IMR-90 (cell line): ENCODE measurements at regions not wholly inside any gene's neighbourhood (a gene's known extent, or its start where the extent isn't known, plus 50 kb on each side); places are given as distances from the start of the nearest gene placed in this dataset.

Experiments used
- ATAC-seq: fragments of 200-7000 bp; cut with Tn5 transposase; 2 replicates; pipeline ENCODE4 v1.9.1; 2020; ENCODE audit warnings: low read depth, mild to moderate bottlenecking, moderate library complexity
- BruUV-seq: library from RNA; stranded (reverse); fragments of 400-500 nt; replicated peaks from 2 replicates; lab custom pipeline; 2021; lab: Mats Ljungman, UMichigan
- CTCF ChIA-PET: fragments of 300-600 bp; formaldehyde crosslinking; extraction: SDS; loops from one replicate; lab custom pipeline; 2021; ENCODE audit warnings: antibody characterized with exemption; lab: Yijun Ruan, JAX
- POLR2A ChIA-PET: fragments of 300-600 bp; sonication (Branson Sonifier 250); formaldehyde crosslinking; loops from one replicate; lab custom pipeline; 2022; ENCODE audit warnings: antibody characterized with exemption; ENCODE audit not compliant: unreplicated experiment; lab: Charles Lee
- DNase-seq: peaks from one replicate; pipeline ENCODE4 v3.0.0; 2013
- H2AFZ ChIP-seq: replicated peaks from 2 replicates; pipeline ENCODE3; 2013; ENCODE audit warnings: low read length, mild to moderate bottlenecking; ENCODE audit not compliant: poor library complexity
- H2AK5ac ChIP-seq: 2 replicates; pipeline ENCODE4 v1.6.1; 2013; ENCODE audit warnings: low read depth, low read length, inconsistent platforms
- H2AK9ac ChIP-seq: replicated peaks from 2 replicates; pipeline ENCODE3; 2013; ENCODE audit warnings: mild to moderate bottlenecking, low read depth, low read length, moderate library complexity; ENCODE audit not compliant: poor library complexity
- H2BK120ac ChIP-seq: 2 replicates; pipeline ENCODE4 v1.6.1; 2013; ENCODE audit warnings: low read depth, low read length, inconsistent platforms
- H2BK15ac ChIP-seq: 3 replicates; pipeline ENCODE4 v1.6.1; 2013; ENCODE audit warnings: low read depth, low read length, inconsistent platforms
- H2BK20ac ChIP-seq: 2 replicates; pipeline ENCODE4 v1.6.1; 2013; ENCODE audit warnings: low read depth, mild to moderate bottlenecking, inconsistent platforms, low read length, moderate library complexity
- H2BK5ac ChIP-seq: 2 replicates; pipeline ENCODE4 v1.6.1; 2013; ENCODE audit warnings: mild to moderate bottlenecking, low read depth, low read length, inconsistent platforms; ENCODE audit not compliant: poor library complexity, severe bottlenecking
- H3K14ac ChIP-seq: replicated peaks from 2 replicates; pipeline ENCODE4 v1.6.1; 2013; ENCODE audit warnings: low read depth, low read length, inconsistent platforms
- H3K18ac ChIP-seq: 2 replicates; pipeline ENCODE4 v1.6.1; 2013; ENCODE audit warnings: low read depth, low read length, control low read depth
- H3K23ac ChIP-seq: 2 replicates; pipeline ENCODE4 v1.6.1; 2013; ENCODE audit warnings: low read depth, low read length, inconsistent platforms
- H3K27ac ChIP-seq: 2 replicates; pipeline ENCODE4 v1.5.1; 2013; ENCODE audit warnings: mild to moderate bottlenecking, control low read depth, low read length; ENCODE audit not compliant: insufficient read depth
- H3K27me3 ChIP-seq: 2 replicates; pipeline ENCODE4 v1.6.1; 2013; ENCODE audit warnings: low read length; ENCODE audit not compliant: control insufficient read depth, insufficient read depth
- H3K36me3 ChIP-seq: 2 replicates; pipeline ENCODE4 v1.6.1; 2013; ENCODE audit warnings: low read length, mixed read lengths; ENCODE audit not compliant: control insufficient read depth, insufficient read depth
- H3K4ac ChIP-seq: 2 replicates; pipeline ENCODE4 v1.6.1; 2013; ENCODE audit warnings: low read depth, low read length, inconsistent platforms
- H3K4me1 ChIP-seq: 2 replicates; pipeline ENCODE4 v1.6.1; 2013; ENCODE audit warnings: low read length, mixed read lengths; ENCODE audit not compliant: control insufficient read depth, insufficient read depth
- H3K4me2 ChIP-seq: 2 replicates; pipeline ENCODE4 v1.6.1; 2013; ENCODE audit warnings: low read depth, mild to moderate bottlenecking, control low read depth, low read length, moderate library complexity
- H3K4me3 ChIP-seq: 2 replicates; pipeline ENCODE4 v1.5.1; 2013; ENCODE audit warnings: low read depth, mild to moderate bottlenecking, control low read depth, low read length, moderate library complexity; ENCODE audit not compliant: insufficient read depth
- H3K56ac ChIP-seq: 2 replicates; pipeline ENCODE4 v1.6.1; 2013; ENCODE audit warnings: low read length, inconsistent platforms; ENCODE audit not compliant: insufficient read depth; ENCODE audit errors: extremely low read depth
- H3K79me1 ChIP-seq, 2 experiments: 2 replicates each; pipeline ENCODE4 v1.6.1; 2013; ENCODE audit warnings: low read length in 2 of 2, inconsistent platforms in 1 of 2, low read depth in 1 of 2
- H3K9ac ChIP-seq: 2 replicates; pipeline ENCODE4 v1.6.1; 2013; ENCODE audit warnings: low read depth, low read length, control low read depth
- H3K9me1 ChIP-seq: 2 replicates; pipeline ENCODE4 v1.6.1; 2013; ENCODE audit warnings: low read length, inconsistent platforms; ENCODE audit not compliant: insufficient read depth
- H3K9me3 ChIP-seq: 2 replicates; pipeline ENCODE4 v1.6.1; 2013; ENCODE audit warnings: low read length; ENCODE audit not compliant: control insufficient read depth, insufficient read depth
- H4K20me1 ChIP-seq: 2 replicates; pipeline ENCODE4 v1.6.1; 2013; ENCODE audit warnings: low read length, inconsistent platforms; ENCODE audit not compliant: insufficient read depth
- H4K5ac ChIP-seq: 2 replicates; pipeline ENCODE4 v1.6.1; 2013; ENCODE audit warnings: mild to moderate bottlenecking, low read depth, low read length, control low read depth
- H4K8ac ChIP-seq, 2 experiments: 2 replicates each; pipeline ENCODE4 v1.6.1; 2013; ENCODE audit warnings: low read depth in 2 of 2, low read length in 2 of 2, control low read depth in 1 of 2, inconsistent platforms in 1 of 2
- H4K91ac ChIP-seq: 2 replicates; pipeline ENCODE4 v1.6.1; 2013; ENCODE audit warnings: low read depth, low read length, inconsistent platforms; ENCODE audit not compliant: insufficient read depth
- CEBPB ChIP-seq: IDR thresholded peaks from 2 replicates; pipeline ENCODE4 v1.6.1; 2012; ENCODE audit warnings: low read depth, low read length, improper control_type of control experiment
- CHD1 ChIP-seq: IDR thresholded peaks from 2 replicates; pipeline ENCODE4 v1.6.1; 2012; ENCODE audit warnings: low read depth, low read length, improper control_type of control experiment
- NFE2L2 ChIP-seq: fragments of 150-350 bp; IDR thresholded peaks from 2 replicates; pipeline ENCODE4 v1.6.1; 2016; ENCODE audit warnings: low read depth, mild to moderate bottlenecking, low read length
- RAD21 ChIP-seq: IDR thresholded peaks from 2 replicates; pipeline ENCODE4 v1.6.1; 2012; ENCODE audit warnings: low read length, improper control_type of control experiment
- RCOR1 ChIP-seq: IDR thresholded peaks from 2 replicates; pipeline ENCODE4 v1.6.1; 2012; ENCODE audit warnings: mild to moderate bottlenecking, low read length, improper control_type of control experiment; ENCODE audit not compliant: insufficient replicate concordance
- whole genome bisulfite sequencing, 2 experiments: methylation state at CpG; one replicate each; pipeline versions ENCODE4 v1.1.5 to v1.1.7; 2013; ENCODE audit warnings: missing lambda C conversion rate in 2 of 2; ENCODE audit not compliant: insufficient read length in 1 of 2; ENCODE audit errors: extremely low coverage in 2 of 2; 5-methylcytosine and 5-hydroxymethylcytosine counted together
- dilution Hi-C: fragments of 300-500 bp; cut with HindIII; formaldehyde crosslinking; loops from one replicate; pipeline ENCODE4 v1.14.3; 2018; ENCODE audit warnings: low sequenced_read_pairs; ENCODE audit not compliant: unreplicated experiment
- in situ Hi-C: fragments of 300-500 bp; cut with MboI; formaldehyde crosslinking; loops from 3 replicates; pipeline ENCODE4 v1.14.3; 2019; ENCODE audit warnings: low sequenced_read_pairs, inconsistent platforms, mixed read lengths
- intact Hi-C: fragments of 100-400 bp; cut with micrococcal nuclease; formaldehyde crosslinking; loops from 2 replicates; pipeline ENCODE4 v1.10.0; 2022
- TF ChIP-seq, protein P1 (sequence below): fragments of 150-350 bp; IDR thresholded peaks from 2 replicates; pipeline ENCODE4 v1.6.1; 2016; ENCODE audit warnings: low read depth, mild to moderate bottlenecking, low read length, moderate library complexity, borderline replicate concordance
- TF ChIP-seq, protein P2 (sequence below): conservative IDR thresholded peaks from 2 replicates; pipeline ENCODE4 v1.5.1; 2012; ENCODE audit warnings: mild to moderate bottlenecking, low read depth, low read length, improper control_type of control experiment

DNA sequence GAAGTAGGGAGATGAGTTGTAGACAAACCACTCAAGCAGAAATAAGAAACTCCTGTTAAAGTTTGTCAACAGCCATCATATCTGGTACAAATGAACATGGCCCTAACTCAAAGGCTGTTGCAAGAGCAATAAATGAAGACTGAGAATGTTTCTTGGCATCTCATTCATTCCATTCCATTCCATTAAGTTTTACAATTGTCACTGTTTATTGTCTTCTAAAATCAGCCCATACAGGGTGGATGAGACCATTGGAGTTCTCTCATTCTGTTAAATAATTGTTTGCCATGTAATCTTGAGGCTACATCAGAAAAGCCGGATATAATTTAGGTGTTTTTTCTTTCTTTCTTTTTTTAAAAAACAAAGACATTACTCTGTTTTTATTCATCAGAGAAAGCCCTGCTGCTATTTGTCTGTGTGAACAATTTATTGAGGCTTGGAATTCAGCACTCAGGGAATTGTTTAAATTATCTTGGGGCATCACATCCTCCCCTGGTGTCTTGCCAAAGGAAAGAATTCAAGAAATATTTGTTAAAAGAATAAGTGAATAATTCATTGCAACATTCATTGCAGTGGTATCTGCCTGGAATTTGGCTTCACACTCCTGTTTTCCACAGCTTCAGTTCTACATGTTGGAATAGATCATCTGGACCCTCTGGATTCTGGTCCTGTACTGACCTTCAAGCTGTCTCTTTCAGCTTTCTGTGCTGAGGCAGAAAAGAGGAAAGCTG, 604.5 kb downstream of the PLPP3 start:
- BruUV-seq, result no TSS peak
- peak overlapping the region; percentile 96 for H3K4ac ChIP-seq
- no CpG with 5 or more reads among the region's 1 CpG for WGBS, 2 experiments
- H3K4me2 ChIP-seq, result peak overlapping the region; percentile 51
- no peak overlapping the region for H3K4me3 ChIP-seq
- H3K36me3 ChIP-seq, result no peaks in the 10 kb centered on the region
- H2BK120ac ChIP-seq, result peak overlapping the region; percentile 98
- peak; percentile 82 for ATAC-seq
- dilution Hi-C loops, result no loop called here
- H3K9me1 ChIP-seq, result peaks cover 8% of the 10 kb centered on the region
- peak overlapping the region; percentile 45; the same call in 1 of the 2 replicates for H3K56ac ChIP-seq
- POLR2A ChIA-PET, result no interaction called here
- no peaks in the 10 kb centered on the region for H3K27me3 ChIP-seq
- H3K18ac ChIP-seq, result peak overlapping the region; percentile 90
- H3K79me1 ChIP-seq, result no peaks in the 10 kb centered on the region
- peak overlapping the region; percentile 82 for H2AK9ac ChIP-seq
- H4K5ac ChIP-seq, result peak overlapping the region; percentile 57
- peak overlapping the region; percentile 81 for H2BK5ac ChIP-seq
- peak overlapping the region; percentile 68 to 93 for H4K8ac ChIP-seq
- peak overlapping the region; percentile 67 for H3K14ac ChIP-seq
- DNase-seq, result peak; percentile 76
- peak overlapping the region; percentile 99 for H2AK5ac ChIP-seq
- H3K27ac ChIP-seq, result peak overlapping the region; percentile 86
- H4K20me1 ChIP-seq, result no peaks in the 10 kb centered on the region
- peak overlapping the region; percentile 95 for H2BK15ac ChIP-seq
- H3K23ac ChIP-seq, result peak overlapping the region; percentile 79
- H4K91ac ChIP-seq, result peak overlapping the region; percentile 98
- H3K9me3 ChIP-seq, result no peaks in the 10 kb centered on the region
- peak overlapping the region; percentile 25 for H3K9ac ChIP-seq
- CTCF ChIA-PET, result no interaction called here
- peaks cover 8% of the 10 kb centered on the region for H3K4me1 ChIP-seq
- peak overlapping the region; percentile 95 for H2BK20ac ChIP-seq
- TF ChIP-seq NFE2L2, result no peak
- TF ChIP-seq, protein P1, sequence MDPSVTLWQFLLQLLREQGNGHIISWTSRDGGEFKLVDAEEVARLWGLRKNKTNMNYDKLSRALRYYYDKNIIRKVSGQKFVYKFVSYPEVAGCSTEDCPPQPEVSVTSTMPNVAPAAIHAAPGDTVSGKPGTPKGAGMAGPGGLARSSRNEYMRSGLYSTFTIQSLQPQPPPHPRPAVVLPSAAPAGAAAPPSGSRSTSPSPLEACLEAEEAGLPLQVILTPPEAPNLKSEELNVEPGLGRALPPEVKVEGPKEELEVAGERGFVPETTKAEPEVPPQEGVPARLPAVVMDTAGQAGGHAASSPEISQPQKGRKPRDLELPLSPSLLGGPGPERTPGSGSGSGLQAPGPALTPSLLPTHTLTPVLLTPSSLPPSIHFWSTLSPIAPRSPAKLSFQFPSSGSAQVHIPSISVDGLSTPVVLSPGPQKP, result no peak
- TF ChIP-seq, protein P2, sequence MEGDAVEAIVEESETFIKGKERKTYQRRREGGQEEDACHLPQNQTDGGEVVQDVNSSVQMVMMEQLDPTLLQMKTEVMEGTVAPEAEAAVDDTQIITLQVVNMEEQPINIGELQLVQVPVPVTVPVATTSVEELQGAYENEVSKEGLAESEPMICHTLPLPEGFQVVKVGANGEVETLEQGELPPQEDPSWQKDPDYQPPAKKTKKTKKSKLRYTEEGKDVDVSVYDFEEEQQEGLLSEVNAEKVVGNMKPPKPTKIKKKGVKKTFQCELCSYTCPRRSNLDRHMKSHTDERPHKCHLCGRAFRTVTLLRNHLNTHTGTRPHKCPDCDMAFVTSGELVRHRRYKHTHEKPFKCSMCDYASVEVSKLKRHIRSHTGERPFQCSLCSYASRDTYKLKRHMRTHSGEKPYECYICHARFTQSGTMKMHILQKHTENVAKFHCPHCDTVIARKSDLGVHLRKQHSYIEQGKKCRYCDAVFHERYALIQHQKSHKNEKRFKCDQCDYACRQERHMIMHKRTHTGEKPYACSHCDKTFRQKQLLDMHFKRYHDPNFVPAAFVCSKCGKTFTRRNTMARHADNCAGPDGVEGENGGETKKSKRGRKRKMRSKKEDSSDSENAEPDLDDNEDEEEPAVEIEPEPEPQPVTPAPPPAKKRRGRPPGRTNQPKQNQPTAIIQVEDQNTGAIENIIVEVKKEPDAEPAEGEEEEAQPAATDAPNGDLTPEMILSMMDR, result no peak
- peak; percentile 58; the same call in 1 of the 2 replicates for TF ChIP-seq CEBPB
- TF ChIP-seq RAD21, result no peak
- TF ChIP-seq RCOR1, result no peak
- TF ChIP-seq CHD1, result no peak
- peak overlapping the region; percentile 78 for H2AFZ ChIP-seq
- intact Hi-C loops, result loop anchor here (5.0 kb wide), 1 partner anchor 602 kb away; the partner anchor contains the start of gene PLPP3
- in situ Hi-C loops, result no loop called here
